Suprapubic skin (tissue), 4 donors: ENCODE measurements at regions not wholly inside any gene's neighbourhood (a gene's known extent, or its start where the extent isn't known, plus 50 kb on each side); places are given as distances from the start of the nearest gene placed in this dataset.

ENCODE experiments used
- DNase-seq, 2 donors: peaks; one replicate each; pipeline ENCODE4 v3.0.0-alpha.2; 2019; ENCODE audit warnings: low spot score in 2 of 2
- H3K27ac ChIP-seq: fragments of 200-600 bp; sonication (generic); one replicate; pipeline ENCODE4 v1.5.1; 2019
- H3K27me3 ChIP-seq: fragments of 200-600 bp; sonication (generic); one replicate; pipeline ENCODE4 v1.5.1; 2019
- H3K36me3 ChIP-seq: fragments of 200-600 bp; sonication (generic); one replicate; pipeline ENCODE4 v1.5.1; 2019
- H3K4me1 ChIP-seq: fragments of 200-600 bp; sonication (generic); one replicate; pipeline ENCODE4 v1.5.1; 2019
- H3K4me3 ChIP-seq: fragments of 200-600 bp; sonication (generic); one replicate; pipeline ENCODE4 v1.5.1; 2019; ENCODE audit warnings: mild to moderate bottlenecking
- H3K9me3 ChIP-seq: fragments of 200-600 bp; sonication (generic); one replicate; pipeline ENCODE4 v1.5.1; 2019
- EP300 ChIP-seq: sonication (generic); formaldehyde crosslinking; IDR thresholded peaks from one replicate; pipeline ENCODE4 v1.6.1; 2017; ENCODE audit warnings: antibody characterized with exemption
- POLR2A ChIP-seq, 2 donors: fragments of 450-650 bp; IDR thresholded peaks; one replicate each; pipeline ENCODE4 v1.6.1; 2017; ENCODE audit warnings: antibody characterized with exemption in 2 of 2, mild to moderate bottlenecking in 2 of 2, moderate library complexity in 2 of 2
- POLR2AphosphoS5 ChIP-seq, 3 donors: sonication (generic); formaldehyde crosslinking; IDR thresholded peaks; one replicate each; pipeline ENCODE4 v1.6.1; 2017; ENCODE audit warnings: antibody characterized with exemption in 3 of 3
- WGBS: methylation state at CpG from one replicate; pipeline ENCODE4 v1.1.5; 2018; 5-methylcytosine and 5-hydroxymethylcytosine counted together
- TF ChIP-seq, protein P1 (sequence below), 2 donors: fragments of 200-600 bp in 1 of 2; fragments of 450-650 bp in 1 of 2; sonication (generic) in 1 of 2; IDR thresholded peaks; one replicate each; pipeline ENCODE4 v1.5.1; 2016 to 2019; ENCODE audit warnings: antibody characterized with exemption in 2 of 2, mild to moderate bottlenecking in 1 of 2, moderate library complexity in 1 of 2

DNA sequence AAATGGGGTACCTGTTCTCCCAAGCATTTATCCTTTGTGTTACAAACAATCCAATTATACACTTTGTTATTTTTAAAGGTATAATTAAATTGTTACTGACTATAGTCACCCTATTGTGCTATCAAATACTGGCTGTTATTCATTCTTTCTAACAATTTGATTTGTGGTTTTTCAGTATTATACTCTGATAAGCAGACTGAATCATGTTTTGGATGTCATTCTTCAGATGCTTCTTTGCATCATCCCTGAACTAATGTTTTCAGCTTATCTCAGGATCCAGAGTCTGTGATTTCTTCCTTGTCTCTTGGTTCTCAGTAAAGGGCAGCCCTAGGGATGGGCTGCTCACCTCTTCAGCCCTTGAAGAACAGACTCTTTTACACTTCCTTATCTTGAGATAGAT lies 177.8 kb upstream of the SGCD start:
- no peaks in the 10 kb centered on the region for H3K9me3 ChIP-seq
- H3K4me3 ChIP-seq, result no peak overlapping the region
- no peak for TF ChIP-seq POLR2A (IDR thresholded peaks at IDR 0.05)
- TF ChIP-seq, protein P1, sequence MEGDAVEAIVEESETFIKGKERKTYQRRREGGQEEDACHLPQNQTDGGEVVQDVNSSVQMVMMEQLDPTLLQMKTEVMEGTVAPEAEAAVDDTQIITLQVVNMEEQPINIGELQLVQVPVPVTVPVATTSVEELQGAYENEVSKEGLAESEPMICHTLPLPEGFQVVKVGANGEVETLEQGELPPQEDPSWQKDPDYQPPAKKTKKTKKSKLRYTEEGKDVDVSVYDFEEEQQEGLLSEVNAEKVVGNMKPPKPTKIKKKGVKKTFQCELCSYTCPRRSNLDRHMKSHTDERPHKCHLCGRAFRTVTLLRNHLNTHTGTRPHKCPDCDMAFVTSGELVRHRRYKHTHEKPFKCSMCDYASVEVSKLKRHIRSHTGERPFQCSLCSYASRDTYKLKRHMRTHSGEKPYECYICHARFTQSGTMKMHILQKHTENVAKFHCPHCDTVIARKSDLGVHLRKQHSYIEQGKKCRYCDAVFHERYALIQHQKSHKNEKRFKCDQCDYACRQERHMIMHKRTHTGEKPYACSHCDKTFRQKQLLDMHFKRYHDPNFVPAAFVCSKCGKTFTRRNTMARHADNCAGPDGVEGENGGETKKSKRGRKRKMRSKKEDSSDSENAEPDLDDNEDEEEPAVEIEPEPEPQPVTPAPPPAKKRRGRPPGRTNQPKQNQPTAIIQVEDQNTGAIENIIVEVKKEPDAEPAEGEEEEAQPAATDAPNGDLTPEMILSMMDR (IDR thresholded peaks at IDR 0.05), result no peak
- no peak for TF ChIP-seq POLR2AphosphoS5 (IDR thresholded peaks at IDR 0.05)
- TF ChIP-seq EP300, result no peak
- no peaks in the 10 kb centered on the region for H3K4me1 ChIP-seq
- H3K27me3 ChIP-seq, result no peaks in the 10 kb centered on the region
- H3K27ac ChIP-seq, result no peak overlapping the region
- no peak for DNase-seq
- H3K36me3 ChIP-seq, result no peaks in the 10 kb centered on the region

DNA sequence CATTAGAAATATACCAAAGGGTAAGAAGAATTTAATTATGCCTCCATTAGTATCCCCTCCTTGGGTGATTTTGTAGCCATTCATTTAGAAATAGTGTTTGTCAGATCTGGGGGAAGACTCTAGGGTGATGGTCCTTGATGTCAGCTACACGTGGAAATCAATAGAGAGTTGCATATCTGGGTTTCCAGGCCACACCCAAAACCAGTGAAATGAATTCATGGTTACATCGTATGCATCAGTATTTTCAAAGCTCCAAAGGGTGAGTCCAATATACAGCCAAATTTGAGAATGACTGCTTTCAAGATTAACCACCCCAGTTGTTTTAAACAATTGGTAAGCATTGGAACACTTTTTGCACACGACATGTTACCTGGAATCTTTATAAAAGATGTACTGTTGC lies 173.4 kb upstream of the SGCD start:
- no peak overlapping the region for H3K27ac ChIP-seq
- no peak for TF ChIP-seq EP300
- TF ChIP-seq POLR2A (IDR thresholded peaks at IDR 0.05), result no peak
- no peak for TF ChIP-seq POLR2AphosphoS5 (IDR thresholded peaks at IDR 0.05)

DNA sequence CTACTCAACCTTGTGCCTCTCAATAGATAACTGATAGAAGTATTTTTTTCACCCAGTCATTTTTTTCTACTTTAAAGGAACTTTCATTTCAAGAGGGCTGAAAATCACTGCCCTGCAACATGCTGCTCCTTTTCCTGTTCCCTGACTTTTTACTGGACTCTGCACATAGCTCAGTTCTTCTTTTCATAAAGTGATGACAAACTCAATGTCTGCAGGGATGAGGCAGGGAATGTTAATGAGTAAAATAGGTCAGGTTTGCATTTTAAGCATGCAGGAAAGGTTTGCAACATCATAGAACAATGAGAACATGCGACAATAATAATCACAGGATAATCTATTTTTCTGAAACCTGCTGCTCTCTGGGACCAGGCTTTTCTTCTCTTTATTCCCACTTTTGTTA lies 172.2 kb upstream of the SGCD start:
- Histone ChIP-seq H3K36me3 (no peaks in the 10 kb centered on the region), H3K27me3 (no peaks in the 10 kb centered on the region), H3K9me3 (no peaks in the 10 kb centered on the region), H3K4me1 (no peaks in the 10 kb centered on the region), H3K4me3 (no peak overlapping the region), H3K27ac (no peak overlapping the region)
- WGBS, result 90% methylated on average over 1 of the region's 1 CpG
- DNase-seq, result no peak
- TF ChIP-seq, protein P1 (IDR thresholded peaks at IDR 0.05), result no peak
- TF ChIP-seq POLR2A (IDR thresholded peaks at IDR 0.05), result no peak
- no peak for TF ChIP-seq EP300
- TF ChIP-seq POLR2AphosphoS5 (IDR thresholded peaks at IDR 0.05), result no peak

More for the DNA sequence above, 173.4 kb upstream of the SGCD start:
- H3K4me1 ChIP-seq, result no peaks in the 10 kb centered on the region
- DNase-seq, result no peak
- H3K27me3 ChIP-seq, result no peaks in the 10 kb centered on the region
- 73% methylated on average over 3 of the region's 3 CpGs for WGBS
- no peaks in the 10 kb centered on the region for H3K36me3 ChIP-seq
- H3K9me3 ChIP-seq, result no peaks in the 10 kb centered on the region
- H3K4me3 ChIP-seq, result no peak overlapping the region

DNA sequence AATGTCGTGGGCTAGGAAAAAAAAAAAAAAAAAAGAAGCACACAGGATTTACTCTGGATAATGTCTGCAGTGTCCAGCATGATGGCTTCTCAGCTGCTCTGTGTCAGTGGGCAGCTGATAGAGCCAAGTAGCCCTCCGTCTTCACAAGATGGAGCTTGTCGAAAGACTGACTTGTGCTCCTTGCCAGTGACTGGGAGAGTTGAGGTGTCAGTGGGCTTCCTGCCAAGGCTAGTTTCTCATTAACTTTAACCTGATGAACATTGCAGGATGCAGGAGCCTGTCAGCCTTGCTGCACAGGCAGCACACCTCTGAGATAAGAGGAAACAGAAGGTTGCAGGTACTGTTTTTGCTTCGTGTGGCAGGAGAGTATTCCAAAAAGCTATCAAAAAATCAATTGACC lies 171.4 kb upstream of the SGCD start:
- no peak for DNase-seq
- Histone ChIP-seq H3K9me3 (no peaks in the 10 kb centered on the region), H3K27ac (no peak overlapping the region), H3K4me1 (no peaks in the 10 kb centered on the region), H3K36me3 (no peaks in the 10 kb centered on the region), H3K27me3 (no peaks in the 10 kb centered on the region), H3K4me3 (no peak overlapping the region)
- WGBS, result 39% methylated on average over 4 of the region's 4 CpGs
- TF ChIP-seq POLR2AphosphoS5 (IDR thresholded peaks at IDR 0.05) (no peak), EP300 (no peak), POLR2A (IDR thresholded peaks at IDR 0.05) (no peak)
- TF ChIP-seq, protein P1 (IDR thresholded peaks at IDR 0.05), result no peak

DNA sequence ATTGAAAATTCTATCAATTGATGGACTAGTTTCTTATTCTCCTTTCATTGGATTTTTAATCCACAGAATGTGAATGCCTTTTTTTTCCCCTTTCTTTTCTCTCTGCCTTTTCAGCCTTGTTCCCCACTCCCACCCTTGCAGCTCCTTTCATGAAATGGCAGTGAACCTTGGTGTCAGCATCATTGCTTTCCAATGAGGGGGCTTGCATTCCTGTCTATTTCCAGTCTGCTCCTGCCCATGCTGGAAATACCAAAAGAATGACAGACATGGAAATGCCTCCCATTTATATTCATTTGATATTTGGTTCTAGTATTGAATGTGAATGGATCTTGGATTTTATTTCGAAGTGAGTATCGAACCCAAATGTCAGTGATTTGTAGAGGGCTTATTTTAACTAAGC lies 162.7 kb upstream of the SGCD start:
- no peak for TF ChIP-seq POLR2AphosphoS5 (IDR thresholded peaks at IDR 0.05)
- TF ChIP-seq, protein P1 (IDR thresholded peaks at IDR 0.05), result no peak
- TF ChIP-seq POLR2A (IDR thresholded peaks at IDR 0.05), result no peak
- no peak for TF ChIP-seq EP300
- 80% methylated on average over 2 of the region's 2 CpGs for WGBS
- no peak for DNase-seq
- Histone ChIP-seq H3K4me1 (no peaks in the 10 kb centered on the region), H3K4me3 (no peak overlapping the region), H3K36me3 (no peaks in the 10 kb centered on the region), H3K27ac (no peak overlapping the region), H3K27me3 (no peaks in the 10 kb centered on the region), H3K9me3 (no peaks in the 10 kb centered on the region)

DNA sequence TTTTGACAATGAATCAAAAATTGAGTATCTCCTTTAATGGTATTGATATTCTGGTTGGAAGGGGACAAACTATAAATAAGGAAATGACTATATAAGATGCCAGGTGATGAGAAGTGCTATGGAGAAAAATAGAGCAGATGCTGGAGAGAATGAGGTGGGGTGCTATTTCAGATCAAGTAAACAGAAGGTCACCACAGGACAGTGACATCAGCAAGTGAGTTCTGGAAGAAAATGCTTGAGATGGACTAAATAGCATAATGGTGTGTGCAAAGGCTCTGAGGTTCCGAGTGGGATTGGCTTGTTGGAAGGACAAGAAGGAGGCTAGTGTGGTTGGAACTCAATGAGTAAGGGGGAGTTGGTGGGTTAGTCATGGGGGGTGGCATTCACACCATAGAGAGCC lies 157.5 kb upstream of the SGCD start:
- Histone ChIP-seq H3K4me1 (no peaks in the 10 kb centered on the region), H3K9me3 (no peaks in the 10 kb centered on the region), H3K27ac (no peak overlapping the region), H3K4me3 (no peak overlapping the region), H3K36me3 (no peaks in the 10 kb centered on the region), H3K27me3 (no peaks in the 10 kb centered on the region)
- TF ChIP-seq, protein P1 (IDR thresholded peaks at IDR 0.05), result no peak
- TF ChIP-seq POLR2AphosphoS5 (IDR thresholded peaks at IDR 0.05), result no peak
- no peak for DNase-seq
- 92% methylated on average over 1 of the region's 1 CpG for WGBS
